Endothelial cell of umbilical vein (primary cell): ENCODE measurements at regions not wholly inside any gene's neighbourhood (a gene's known extent, or its start where the extent isn't known, plus 50 kb on each side); places are given as distances from the start of the nearest gene placed in this dataset.

ENCODE experiments used
- CTCF ChIP-seq, 2 donors: IDR thresholded peaks; 1 replicate in 1 of 2; 2 replicates in 1 of 2; pipeline ENCODE4 v1.5.1; 2011; ENCODE audit warnings: low read length in 2 of 2, mild to moderate bottlenecking in 2 of 2, moderate library complexity in 2 of 2, control low read depth in 1 of 2, inconsistent platforms in 1 of 2, low read depth in 1 of 2; ENCODE audit not compliant: insufficient read depth in 1 of 2; ENCODE audit errors: extremely low read depth in 1 of 2
- EZH2 ChIP-seq: IDR thresholded peaks from 2 replicates; pipeline ENCODE4 v1.6.1; 2012; ENCODE audit warnings: borderline replicate concordance, low read depth, mild to moderate bottlenecking, moderate library complexity, low read length, inconsistent platforms; ENCODE audit not compliant: severe bottlenecking
- FOS ChIP-seq: IDR thresholded peaks from 2 replicates; pipeline ENCODE4 v1.6.1; 2011; ENCODE audit warnings: mild to moderate bottlenecking, low read length, moderate library complexity, borderline replicate concordance; ENCODE audit not compliant: insufficient read depth
- GATA2 ChIP-seq: IDR thresholded peaks from 2 replicates; pipeline ENCODE4 v1.7.0; 2011; ENCODE audit warnings: low read depth, mild to moderate bottlenecking, moderate library complexity, mixed read lengths, low read length; ENCODE audit not compliant: insufficient read length, insufficient read depth
- JUN ChIP-seq: IDR thresholded peaks from 2 replicates; pipeline ENCODE4 v1.6.1; 2011; ENCODE audit warnings: borderline replicate concordance, low read depth; ENCODE audit not compliant: insufficient read length, insufficient read depth
- MAX ChIP-seq: IDR thresholded peaks from 2 replicates; pipeline ENCODE4 v1.6.1; 2011; ENCODE audit not compliant: insufficient read depth, insufficient read length
- MYC ChIP-seq: IDR thresholded peaks from one replicate; pipeline ENCODE4 v1.6.1; 2011; ENCODE audit warnings: mild to moderate bottlenecking, low read depth, low read length
- POLR2A ChIP-seq: IDR thresholded peaks from 2 replicates; pipeline ENCODE4 v1.6.1; 2012; ENCODE audit warnings: low read depth, mild to moderate bottlenecking, control low read depth, low read length
- POLR2AphosphoS5 ChIP-seq: IDR thresholded peaks from 2 replicates; pipeline ENCODE4 v1.6.1; 2012; ENCODE audit warnings: low read depth, mild to moderate bottlenecking, control low read depth, low read length, moderate library complexity; ENCODE audit not compliant: insufficient read depth

- TF ChIP-seq POLR2A = no peak
- no peak for TF ChIP-seq EZH2
- no peak for TF ChIP-seq POLR2AphosphoS5
- TF ChIP-seq CTCF (IDR thresholded peaks at IDR 0.05; ENCODE audit: extremely low read depth in 1 of 2, insufficient read depth in 1 of 2, low read depth in 1 of 2, low read length in 2 of 2) = no peak
- TF ChIP-seq JUN = no peak
- no peak for TF ChIP-seq MAX
- no peak for TF ChIP-seq MYC
- TF ChIP-seq GATA2 = no peak
- TF ChIP-seq FOS = no peak
Measured at GRCh38 chr1:60273185-60273584, 199.6 kb upstream of the C1orf87 start.
